Amygdala (tissue), 56 donors: ENCODE measurements at regions not wholly inside any gene's neighbourhood (a gene's known extent, or its start where the extent isn't known, plus 50 kb on each side); places are given as distances from the start of the nearest gene placed in this dataset.

Experiments used
- DNase-seq, 56 donors: peaks; one replicate each; lab custom pipeline; 2025; lab: John Stamatoyannopoulos, UW

GRCh38 chr5:3345195-3345594 is 250.4 kb upstream of the IRX1 start:
- no peak for DNase-seq

- DNase-seq: no peak
Observed at GRCh38 chr5:3344671-3345070, 251.0 kb upstream of the IRX1 start.

GRCh38 chr5:3343911-3344310 is 251.7 kb upstream of the IRX1 start:
- no peak for DNase-seq

GRCh38 chr5:3343211-3343610 is 252.4 kb upstream of the IRX1 start:
- DNase-seq: no peak

- no peak for DNase-seq
Observed at GRCh38 chr5:3342271-3343100, 253.1 kb upstream of the IRX1 start.

- no peak for DNase-seq
Observed at GRCh38 chr5:3341446-3342240, 254.0 kb upstream of the IRX1 start.

GRCh38 chr5:3340471-3340870 is 255.2 kb upstream of the IRX1 start:
- DNase-seq: no peak

GRCh38 chr5:3339798-3340115 is 255.9 kb upstream of the IRX1 start:
- DNase-seq: no peak

- DNase-seq: no peak
Observed at GRCh38 chr5:3339092-3339797, 256.4 kb upstream of the IRX1 start.

- no peak for DNase-seq
Observed at GRCh38 chr5:3337812-3338541, 257.7 kb upstream of the IRX1 start.

- no peak for DNase-seq
Observed at GRCh38 chr5:3336666-3337065, 259.0 kb upstream of the IRX1 start.

- DNase-seq: no peak
Observed at GRCh38 chr5:3335301-3335700, 260.3 kb upstream of the IRX1 start.

GRCh38 chr5:3333836-3334235 is 261.8 kb upstream of the IRX1 start:
- no peak for DNase-seq

GRCh38 chr5:3333105-3333504 is 262.5 kb upstream of the IRX1 start:
- DNase-seq: no peak

GRCh38 chr5:3331819-3332218 is 263.8 kb upstream of the IRX1 start:
- DNase-seq: no peak

- DNase-seq: no peak
Observed at GRCh38 chr5:3330442-3330841, 265.2 kb upstream of the IRX1 start.

- DNase-seq: no peak
Observed at GRCh38 chr5:3329427-3329826, 266.2 kb upstream of the IRX1 start.

GRCh38 chr5:3326841-3327232 is 268.8 kb upstream of the IRX1 start:
- no peak for DNase-seq

GRCh38 chr5:3325972-3326840 is 269.4 kb upstream of the IRX1 start:
- no peak for DNase-seq
